ENCODE measurements at regions not wholly inside any gene's neighbourhood (a gene's known extent, or its start where the extent isn't known, plus 50 kb on each side); places are given as distances from the start of the nearest gene placed in this dataset.
"Not testable (repeated sequence)": the region's sequence is repeated elsewhere in the genome, so short reads cannot be mapped to it uniquely, and the experiment has no call there.

GRCh38 chr4:107772269-107772668, 52.2 kb upstream of the PAPSS1 start:
- not testable (repeated sequence) for H3K27ac Mint-ChIP-seq, H3K4me1 Mint-ChIP-seq, ATAC-seq, H3K36me3 Mint-ChIP-seq, H3K4me3 Mint-ChIP-seq
- peaks cover 49% of the 10 kb centered on the region for H3K27me3 Mint-ChIP-seq
- peaks cover 13% of the 10 kb centered on the region for H3K9me3 Mint-ChIP-seq

GRCh38 chr4:107774681-107775080, 50.1 kb upstream of the SGMS2 start:
- no peaks in the 10 kb centered on the region for H3K4me1 Mint-ChIP-seq
- H3K4me3 Mint-ChIP-seq = no peak overlapping the region
- H3K27ac Mint-ChIP-seq = no peak overlapping the region
- H3K9me3 Mint-ChIP-seq = peaks cover 19% of the 10 kb centered on the region
- H3K36me3 Mint-ChIP-seq = no peaks in the 10 kb centered on the region
- ATAC-seq = no peak
- H3K27me3 Mint-ChIP-seq = peaks cover 55% of the 10 kb centered on the region
